Endothelial cell of umbilical vein (primary cell): ENCODE measurements at regions not wholly inside any gene's neighbourhood (a gene's known extent, or its start where the extent isn't known, plus 50 kb on each side); places are given as distances from the start of the nearest gene placed in this dataset.
"Not testable (repeated sequence)": the region's sequence is repeated elsewhere in the genome, so short reads cannot be mapped to it uniquely, and the experiment has no call there.

ENCODE experiments used
- BruUV-seq: library from RNA; stranded (reverse); fragments of 400-500 nt; replicated peaks from 2 replicates; lab custom pipeline; 2021; lab: Mats Ljungman, UMichigan
- CTCF ChIA-PET: fragments of 300-600, 350-600 bp; sonication (Branson Sonifier 250); formaldehyde crosslinking; loops from one replicate; lab custom pipeline; 2021; ENCODE audit warnings: antibody characterized with exemption, inconsistent platforms; lab: Charles Lee
- POLR2A ChIA-PET: fragments of 300-600, 350-600 bp; sonication (Branson Sonifier 250); formaldehyde crosslinking; loops from one replicate; lab custom pipeline; 2021; ENCODE audit warnings: antibody characterized with exemption, inconsistent platforms; lab: Charles Lee
- DNase-seq: peaks from one replicate; pipeline ENCODE4 v3.0.0-alpha.2; 2011; ENCODE audit warnings: low read depth, low spot score
- FAIRE-seq: peaks from 2 replicates; lab custom pipeline; 2011; peaks lifted over from hg19 to GRCh38; lab: Jason Lieb, UNC
- H2AFZ ChIP-seq: 2 replicates; pipeline ENCODE4 v1.6.0; 2012; ENCODE audit warnings: low read depth, low read length, control low read depth, inconsistent platforms
- H3K27ac ChIP-seq: 2 replicates; pipeline ENCODE4 v1.5.1; 2011; ENCODE audit warnings: low read depth, mild to moderate bottlenecking, control low read depth, low read length, moderate library complexity; ENCODE audit not compliant: insufficient read depth
- H3K27me3 ChIP-seq, 2 experiments: 2 replicates each; pipeline versions ENCODE4 v1.6.0 to v1.6.1; 2011; ENCODE audit warnings: low read length in 2 of 2, mixed read lengths in 1 of 2; ENCODE audit not compliant: control insufficient read depth in 2 of 2, insufficient read depth in 2 of 2
- H3K36me3 ChIP-seq, 2 experiments: 2 replicates in 1 of 2; 3 replicates in 1 of 2; pipeline ENCODE4 v1.5.1; 2011; ENCODE audit warnings: low read length in 2 of 2, mild to moderate bottlenecking in 1 of 2, moderate library complexity in 1 of 2; ENCODE audit not compliant: control insufficient read depth in 2 of 2, insufficient read depth in 2 of 2; ENCODE audit errors: extremely low read depth in 1 of 2
- H3K4me1 ChIP-seq: 3 replicates; pipeline ENCODE4 v1.5.1; 2011; ENCODE audit warnings: mild to moderate bottlenecking, low read length; ENCODE audit not compliant: control insufficient read depth, insufficient read depth; ENCODE audit errors: extremely low read depth
- H3K4me2 ChIP-seq: 2 replicates; pipeline ENCODE4 v1.6.1; 2011; ENCODE audit warnings: low read length, control low read depth, mixed read lengths; ENCODE audit not compliant: insufficient read depth
- H3K4me3 ChIP-seq, 3 experiments: fragments of 200-600 bp in 1 of 3; sonication (generic), shearing (Covaris generic) in 1 of 3; replicated peaks in 1 of 3; 2 replicates each; pipeline ENCODE4 v1.5.1; 2011 to 2016; ENCODE audit warnings: control low read depth in 3 of 3, low read length in 3 of 3, mild to moderate bottlenecking in 2 of 3, inconsistent platforms in 1 of 3, low read depth in 1 of 3, moderate library complexity in 1 of 3; ENCODE audit not compliant: insufficient read depth in 1 of 3
- H3K79me2 ChIP-seq: 2 replicates; pipeline ENCODE4 v1.6.0; 2012; ENCODE audit warnings: low read length, inconsistent platforms; ENCODE audit not compliant: control insufficient read depth, insufficient read depth
- H3K9ac ChIP-seq: replicated peaks from 2 replicates; pipeline ENCODE3; 2011; ENCODE audit warnings: low read length, control low read depth; ENCODE audit not compliant: insufficient read depth; ENCODE audit errors: extremely low read depth
- H3K9me1 ChIP-seq: replicated peaks from 3 replicates; pipeline ENCODE4 v1.6.0; 2011; ENCODE audit warnings: mild to moderate bottlenecking, low read length; ENCODE audit not compliant: control insufficient read depth, insufficient read depth; ENCODE audit errors: extremely low read depth
- H3K9me3 ChIP-seq: replicated peaks from 2 replicates; pipeline ENCODE4 v1.5.1; 2012; ENCODE audit warnings: low read length, inconsistent platforms; ENCODE audit not compliant: control insufficient read depth, insufficient read depth
- H4K20me1 ChIP-seq: replicated peaks from 2 replicates; pipeline ENCODE3; 2011; ENCODE audit warnings: mild to moderate bottlenecking, low read length; ENCODE audit not compliant: control insufficient read depth, insufficient read depth; ENCODE audit errors: extremely low read depth
- EZH2 ChIP-seq: IDR thresholded peaks from 2 replicates; pipeline ENCODE4 v1.6.1; 2012; ENCODE audit warnings: borderline replicate concordance, low read depth, mild to moderate bottlenecking, moderate library complexity, low read length, inconsistent platforms; ENCODE audit not compliant: severe bottlenecking
- FOS ChIP-seq: IDR thresholded peaks from 2 replicates; pipeline ENCODE4 v1.6.1; 2011; ENCODE audit warnings: mild to moderate bottlenecking, low read length, moderate library complexity, borderline replicate concordance; ENCODE audit not compliant: insufficient read depth
- GATA2 ChIP-seq: IDR thresholded peaks from 2 replicates; pipeline ENCODE4 v1.7.0; 2011; ENCODE audit warnings: low read depth, mild to moderate bottlenecking, moderate library complexity, mixed read lengths, low read length; ENCODE audit not compliant: insufficient read length, insufficient read depth
- JUN ChIP-seq: IDR thresholded peaks from 2 replicates; pipeline ENCODE4 v1.6.1; 2011; ENCODE audit warnings: borderline replicate concordance, low read depth; ENCODE audit not compliant: insufficient read length, insufficient read depth
- MAX ChIP-seq: IDR thresholded peaks from 2 replicates; pipeline ENCODE4 v1.6.1; 2011; ENCODE audit not compliant: insufficient read depth, insufficient read length
- MYC ChIP-seq: IDR thresholded peaks from one replicate; pipeline ENCODE4 v1.6.1; 2011; ENCODE audit warnings: mild to moderate bottlenecking, low read depth, low read length
- POLR2AphosphoS5 ChIP-seq: IDR thresholded peaks from 2 replicates; pipeline ENCODE4 v1.6.1; 2012; ENCODE audit warnings: low read depth, mild to moderate bottlenecking, control low read depth, low read length, moderate library complexity; ENCODE audit not compliant: insufficient read depth
- dilution Hi-C: fragments of 300-500 bp; cut with MboI; formaldehyde crosslinking; loops from one replicate; pipeline ENCODE4 v1.15.0; 2019; ENCODE audit warnings: low sequenced_read_pairs; ENCODE audit not compliant: extremely low pct_ligation_motif_present
- intact Hi-C: fragments of 100-400 bp; cut with micrococcal nuclease; formaldehyde crosslinking; loops from one replicate; pipeline ENCODE4 v1.10.0; 2022
- TF ChIP-seq, protein P1 (sequence below), 2 donors: IDR thresholded peaks; 1 replicate in 1 of 2; 2 replicates in 1 of 2; pipeline ENCODE4 v1.5.1; 2011; ENCODE audit warnings: low read length in 2 of 2, mild to moderate bottlenecking in 2 of 2, moderate library complexity in 2 of 2, control low read depth in 1 of 2, inconsistent platforms in 1 of 2, low read depth in 1 of 2; ENCODE audit not compliant: insufficient read depth in 1 of 2; ENCODE audit errors: extremely low read depth in 1 of 2

GRCh38 chr12:73665193-73665592 lies 872.4 kb upstream of the ATXN7L3B start:
- POLR2A ChIA-PET: no interaction called here
- Histone ChIP-seq H3K9me3 (no peaks in the 10 kb centered on the region), H3K9ac (no peak overlapping the region), H3K27ac (no peak overlapping the region), H2AFZ (no peak overlapping the region), H3K9me1 (no peaks in the 10 kb centered on the region), H3K4me2 (no peak overlapping the region), H3K79me2 (no peaks in the 10 kb centered on the region), H3K4me1 (no peaks in the 10 kb centered on the region), H3K27me3 (no peaks in the 10 kb centered on the region), H4K20me1 (no peaks in the 10 kb centered on the region), H3K4me3 (no peak overlapping the region), H3K36me3 (no peaks in the 10 kb centered on the region)
- dilution Hi-C loops (no loop called here), intact Hi-C loops (no loop called here)
- CTCF ChIA-PET: no interaction called here
- FAIRE-seq (no peak), DNase-seq (no peak)
- BruUV-seq: no TSS peak
- no peak for TF ChIP-seq MAX
- TF ChIP-seq JUN: no peak
- TF ChIP-seq FOS: no peak
- TF ChIP-seq, protein P1, sequence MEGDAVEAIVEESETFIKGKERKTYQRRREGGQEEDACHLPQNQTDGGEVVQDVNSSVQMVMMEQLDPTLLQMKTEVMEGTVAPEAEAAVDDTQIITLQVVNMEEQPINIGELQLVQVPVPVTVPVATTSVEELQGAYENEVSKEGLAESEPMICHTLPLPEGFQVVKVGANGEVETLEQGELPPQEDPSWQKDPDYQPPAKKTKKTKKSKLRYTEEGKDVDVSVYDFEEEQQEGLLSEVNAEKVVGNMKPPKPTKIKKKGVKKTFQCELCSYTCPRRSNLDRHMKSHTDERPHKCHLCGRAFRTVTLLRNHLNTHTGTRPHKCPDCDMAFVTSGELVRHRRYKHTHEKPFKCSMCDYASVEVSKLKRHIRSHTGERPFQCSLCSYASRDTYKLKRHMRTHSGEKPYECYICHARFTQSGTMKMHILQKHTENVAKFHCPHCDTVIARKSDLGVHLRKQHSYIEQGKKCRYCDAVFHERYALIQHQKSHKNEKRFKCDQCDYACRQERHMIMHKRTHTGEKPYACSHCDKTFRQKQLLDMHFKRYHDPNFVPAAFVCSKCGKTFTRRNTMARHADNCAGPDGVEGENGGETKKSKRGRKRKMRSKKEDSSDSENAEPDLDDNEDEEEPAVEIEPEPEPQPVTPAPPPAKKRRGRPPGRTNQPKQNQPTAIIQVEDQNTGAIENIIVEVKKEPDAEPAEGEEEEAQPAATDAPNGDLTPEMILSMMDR (IDR thresholded peaks at IDR 0.05; ENCODE audit: extremely low read depth in 1 of 2, insufficient read depth in 1 of 2, low read depth in 1 of 2, low read length in 2 of 2): no peak
- TF ChIP-seq MYC: no peak
- no peak for TF ChIP-seq EZH2
- TF ChIP-seq POLR2AphosphoS5: no peak
- TF ChIP-seq GATA2: no peak

- H3K9me3 ChIP-seq, POLR2A ChIA-PET, BruUV-seq, H3K4me2 ChIP-seq, dilution Hi-C loops, H3K27me3 ChIP-seq, H3K79me2 ChIP-seq, FAIRE-seq, H3K27ac ChIP-seq, DNase-seq, H3K36me3 ChIP-seq, H2AFZ ChIP-seq, H3K4me3 ChIP-seq, intact Hi-C loops, CTCF ChIA-PET, H3K9me1 ChIP-seq, H4K20me1 ChIP-seq, H3K9ac ChIP-seq, H3K4me1 ChIP-seq: not testable (repeated sequence)
Observed at GRCh38 chr12:73671550-73671949, 866.1 kb upstream of the ATXN7L3B start.
